K562 (cell line): ENCODE measurements at regions not wholly inside any gene's neighbourhood (a gene's known extent, or its start where the extent isn't known, plus 50 kb on each side); places are given as distances from the start of the nearest gene placed in this dataset.

Experiments
- CTCF ChIP-seq, 3 experiments: IDR thresholded peaks in 2 of 3; conservative IDR thresholded peaks in 1 of 3; 2 replicates each; pipeline ENCODE4 v1.5.1; 2011 to 2012; ENCODE audit warnings: low read length in 3 of 3, mild to moderate bottlenecking in 3 of 3, control low read depth in 2 of 3, improper control_type of control experiment in 1 of 3, inconsistent platforms in 1 of 3, low read depth in 1 of 3, mixed read lengths in 1 of 3, moderate library complexity in 1 of 3; ENCODE audit not compliant: insufficient read depth in 2 of 3
- KHSRP ChIP-seq: fragments of 450-650 bp; IDR thresholded peaks from 2 replicates; pipeline ENCODE4 v1.6.1; 2017
- TAL1 ChIP-seq: fragments of 450-650 bp; IDR thresholded peaks from 2 replicates; pipeline ENCODE4 v1.6.1; 2016; ENCODE audit warnings: mild to moderate bottlenecking
- ZNF184 ChIP-seq: sonication (generic); formaldehyde crosslinking; IDR thresholded peaks from 2 replicates; pipeline ENCODE4 v1.5.0; 2020; ENCODE audit warnings: missing genetic modification reagents

DNA sequence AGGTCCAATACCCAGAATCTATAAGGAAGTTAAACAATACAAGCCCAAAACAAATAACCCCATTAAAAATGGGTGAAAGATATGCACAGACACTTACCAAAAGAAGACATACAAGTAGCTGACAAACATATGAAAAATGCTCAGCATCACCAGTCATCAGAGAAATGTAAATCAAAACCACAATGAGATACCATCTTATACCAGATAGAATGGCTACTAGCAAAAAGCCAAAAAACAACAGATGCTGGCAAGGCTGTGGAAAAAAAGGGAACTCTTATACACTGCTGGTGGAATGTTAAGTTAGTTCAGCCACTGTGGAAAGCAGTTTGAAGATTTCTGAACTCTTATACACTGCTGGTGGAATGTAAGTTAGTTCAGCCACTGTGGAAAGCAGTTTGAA, 331.1 kb downstream of the KIF20B start:
- TF ChIP-seq ZNF184 (CRISPR knock-in tag): no peak
- TF ChIP-seq TAL1: no peak
- TF ChIP-seq CTCF (IDR thresholded peaks at IDR 0.05 in 2 of 3, conservative IDR thresholded peaks at IDR 0.05 in 1 of 3; ENCODE audit: insufficient read depth in 2 of 3, low read depth in 1 of 3, low read length in 3 of 3): no peak
- no peak for TF ChIP-seq KHSRP
